Sigmoid colon (tissue), 4 donors: ENCODE measurements at regions not wholly inside any gene's neighbourhood (a gene's known extent, or its start where the extent isn't known, plus 50 kb on each side); places are given as distances from the start of the nearest gene placed in this dataset.

Source experiments
- CTCF ChIP-seq, 4 experiments: fragments of 450-650 bp in 3 of 4; fragments of 200-600 bp in 1 of 4; IDR thresholded peaks; one replicate each; pipeline ENCODE4 v1.5.1; 2016 to 2019; ENCODE audit warnings: antibody characterized with exemption in 4 of 4, mild to moderate bottlenecking in 3 of 4, moderate library complexity in 2 of 4
- EP300 ChIP-seq, 4 donors: sonication (generic); formaldehyde crosslinking; IDR thresholded peaks; one replicate each; pipeline ENCODE4 v1.6.1; 2017; ENCODE audit warnings: antibody characterized with exemption in 4 of 4
- POLR2A ChIP-seq, 2 donors: fragments of 450-650 bp; IDR thresholded peaks; one replicate each; pipeline ENCODE4 v1.6.1; 2016; ENCODE audit warnings: antibody characterized with exemption in 2 of 2, mild to moderate bottlenecking in 2 of 2, moderate library complexity in 2 of 2
- POLR2AphosphoS5 ChIP-seq, 4 donors: sonication (generic); formaldehyde crosslinking; IDR thresholded peaks; one replicate each; pipeline ENCODE4 v1.6.1; 2017; ENCODE audit warnings: antibody characterized with exemption in 4 of 4

GRCh38 chr2:62561586-62561985 is 55.6 kb upstream of the TMEM17 start:
- TF ChIP-seq CTCF (IDR thresholded peaks at IDR 0.05): no peak
- TF ChIP-seq POLR2A (IDR thresholded peaks at IDR 0.05): no peak
- TF ChIP-seq EP300 (IDR thresholded peaks at IDR 0.05): no peak
- TF ChIP-seq POLR2AphosphoS5 (IDR thresholded peaks at IDR 0.05): no peak
